ENCODE measurements at regions not wholly inside any gene's neighbourhood (a gene's known extent, or its start where the extent isn't known, plus 50 kb on each side); places are given as distances from the start of the nearest gene placed in this dataset.

DNA sequence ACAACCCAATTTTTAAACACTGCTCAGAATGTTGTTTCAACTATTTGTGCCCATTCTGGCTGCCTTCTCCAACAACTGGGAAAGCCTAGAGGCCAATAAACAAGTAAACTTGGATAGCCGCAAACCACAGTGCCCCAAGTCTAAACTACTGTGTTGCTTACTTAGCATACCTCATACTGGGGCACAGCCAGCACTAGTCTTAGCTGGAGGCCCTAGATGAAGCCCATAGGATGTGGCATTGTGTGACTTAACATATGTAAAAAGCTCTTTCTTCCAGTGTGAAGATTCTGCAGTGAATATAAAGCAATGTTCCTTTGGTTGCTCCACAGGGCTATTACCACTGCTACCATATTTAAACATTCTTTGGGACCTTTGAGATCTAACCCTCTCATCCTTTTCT lies 564.3 kb upstream of the NRSN1 start:
- no peaks in the 10 kb centered on the region for H3K4me1 Mint-ChIP-seq
- no peak overlapping the region for H3K27ac Mint-ChIP-seq

DNA sequence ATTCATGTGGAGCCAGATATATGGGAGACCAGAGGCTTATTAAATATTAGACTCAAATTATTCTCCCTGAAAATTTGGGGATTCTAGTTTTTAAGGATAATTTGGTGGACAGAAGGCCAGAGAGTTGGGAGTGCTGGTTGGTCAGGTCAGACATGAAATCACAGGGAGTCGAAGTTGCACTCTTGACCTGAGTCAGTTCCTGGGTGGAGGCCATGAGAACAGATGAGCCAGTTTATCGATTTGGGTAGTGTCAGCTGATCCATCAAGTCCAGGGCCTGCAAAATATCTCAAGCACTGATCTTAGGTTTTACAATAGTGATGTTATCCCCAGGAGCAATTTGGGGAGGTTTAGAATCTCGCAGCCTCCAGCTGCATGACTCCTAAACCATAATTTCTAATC lies 563.5 kb upstream of the NRSN1 start:
- Mint-ChIP-seq H3K27me3 (ENCODE audit: low read depth in 3 of 3) (no peaks in the 10 kb centered on the region), H3K36me3 (no peaks in the 10 kb centered on the region), H3K4me1 (no peaks in the 10 kb centered on the region), H3K9me3 (peaks cover 5 to 22% (median 10%) of the 10 kb centered on the region in 6 donors), H3K27ac (no peak overlapping the region), H3K4me3 (no peak overlapping the region)
- no peak for DNase-seq

More for the DNA sequence above, 564.3 kb upstream of the NRSN1 start:
- Mint-ChIP-seq H3K9me3 (peaks cover 5 to 22% (median 9%) of the 10 kb centered on the region in 6 donors), H3K4me3 (no peak overlapping the region), H3K27me3 (ENCODE audit: low read depth in 3 of 3) (no peaks in the 10 kb centered on the region), H3K36me3 (no peaks in the 10 kb centered on the region)
- no peak for DNase-seq

DNA sequence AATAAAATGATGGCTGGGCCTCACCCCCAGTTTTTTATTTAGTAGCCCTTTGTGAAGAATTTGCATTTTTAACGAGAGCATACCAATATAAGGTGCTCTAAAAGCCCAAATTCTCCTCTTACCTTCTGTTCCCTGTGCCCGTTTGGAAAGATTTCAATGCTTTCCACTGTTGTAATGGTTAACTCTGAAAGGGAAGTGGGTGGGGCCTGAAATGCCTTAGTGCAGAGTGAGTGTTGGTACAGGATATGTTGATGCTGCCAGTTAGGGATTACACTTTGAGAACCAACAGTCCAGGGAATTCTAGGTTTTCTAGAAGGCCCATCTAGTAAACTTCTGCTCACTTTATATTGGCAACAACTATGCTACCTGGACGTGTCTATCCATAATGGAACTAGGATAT lies 562.7 kb upstream of the NRSN1 start:
- no peak overlapping the region for H3K27ac Mint-ChIP-seq
- no peak for DNase-seq
- H3K36me3 Mint-ChIP-seq: no peaks in the 10 kb centered on the region
- H3K4me1 Mint-ChIP-seq: no peaks in the 10 kb centered on the region
- no peak overlapping the region for H3K4me3 Mint-ChIP-seq
- no peaks in the 10 kb centered on the region for H3K27me3 Mint-ChIP-seq (ENCODE audit: low read depth in 3 of 3)
- H3K9me3 Mint-ChIP-seq: peaks cover 3 to 22% (median 11%) of the 10 kb centered on the region in 6 donors

DNA sequence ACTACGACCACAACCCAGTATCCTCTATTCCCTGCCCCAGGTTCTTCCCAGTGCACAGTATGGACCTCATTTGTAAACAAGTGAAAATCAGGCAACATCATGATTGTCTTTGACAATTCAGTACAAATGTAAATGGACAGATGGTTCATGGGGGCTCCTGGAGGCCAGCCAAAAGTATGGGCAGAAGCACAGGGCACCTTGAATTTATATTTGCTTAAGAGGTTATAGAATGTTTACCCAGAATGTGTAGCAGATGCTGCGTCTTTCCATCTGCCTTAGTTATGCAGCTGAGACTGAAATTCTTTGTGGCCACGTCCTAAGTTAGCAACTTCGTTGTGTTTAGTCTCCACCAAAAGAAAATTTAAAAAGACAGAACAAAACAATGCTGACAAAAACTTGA lies 559.6 kb upstream of the NRSN1 start:
- no peak overlapping the region for H3K4me3 Mint-ChIP-seq
- no peak for DNase-seq
- no peaks in the 10 kb centered on the region for H3K27me3 Mint-ChIP-seq (ENCODE audit: low read depth in 3 of 3)
- H3K9me3 Mint-ChIP-seq: peaks cover 3 to 34% (median 10%) of the 10 kb centered on the region in 6 donors
- no peaks in the 10 kb centered on the region for H3K4me1 Mint-ChIP-seq
- no peaks in the 10 kb centered on the region for H3K36me3 Mint-ChIP-seq
- H3K27ac Mint-ChIP-seq: no peak overlapping the region

DNA sequence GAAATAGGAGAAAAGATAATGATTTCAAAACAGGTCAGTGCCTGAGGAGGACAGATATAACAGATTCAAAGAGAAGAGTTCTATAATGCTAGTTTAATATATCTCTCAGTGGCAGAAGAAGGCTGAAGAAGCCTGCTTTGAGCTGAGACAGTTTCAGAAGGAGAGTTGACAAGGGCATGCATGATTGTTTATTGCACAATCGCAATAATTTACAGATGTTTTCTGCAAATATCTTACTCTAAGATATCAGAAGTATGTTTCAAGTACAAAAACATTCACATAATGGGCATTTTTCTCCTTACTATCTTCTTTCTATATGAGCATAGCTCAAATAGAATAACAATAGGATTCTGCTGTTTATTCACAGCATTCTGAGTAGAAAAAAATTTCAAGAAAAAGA lies 557.7 kb upstream of the NRSN1 start:
- no peak overlapping the region for H3K4me3 Mint-ChIP-seq
- no peaks in the 10 kb centered on the region for H3K27me3 Mint-ChIP-seq (ENCODE audit: low read depth in 3 of 3)
- no peak for DNase-seq
- H3K4me1 Mint-ChIP-seq: no peaks in the 10 kb centered on the region
- no peak overlapping the region for H3K27ac Mint-ChIP-seq
- H3K36me3 Mint-ChIP-seq: no peaks in the 10 kb centered on the region
- H3K9me3 Mint-ChIP-seq: peaks cover 0 to 26% (median 12%) of the 10 kb centered on the region in 6 donors

DNA sequence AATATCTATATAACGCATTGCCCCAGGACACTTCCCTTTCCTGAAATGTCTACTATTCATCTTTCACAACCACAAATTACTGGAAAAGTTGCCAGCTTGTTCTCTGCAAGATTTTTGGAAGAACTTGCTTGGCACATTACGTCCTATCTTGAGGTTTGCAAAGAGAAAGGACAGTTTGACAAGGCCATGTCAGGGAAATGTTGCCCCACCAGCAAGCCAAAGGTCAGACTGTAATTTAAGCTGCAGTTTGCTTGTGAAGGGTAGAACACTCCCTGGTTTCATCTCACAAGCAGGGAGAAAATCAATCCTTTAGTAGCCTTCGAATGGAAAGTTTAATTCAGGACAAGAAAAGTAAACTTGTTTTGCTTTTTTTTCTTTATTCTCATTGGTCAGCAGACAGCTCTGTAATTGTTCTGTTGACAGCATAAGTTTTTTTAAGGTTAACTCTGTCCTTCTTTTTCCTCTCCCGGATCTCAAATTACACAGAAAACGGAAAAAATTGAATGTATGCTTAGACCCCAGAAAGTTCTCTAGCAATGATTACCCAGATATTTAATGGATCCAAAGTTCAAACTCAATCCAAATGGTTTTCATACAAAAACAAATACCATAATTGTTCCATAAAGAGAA lies 541.8 kb upstream of the NRSN1 start:
- Mint-ChIP-seq H3K36me3 (no peaks in the 10 kb centered on the region), H3K27me3 (ENCODE audit: low read depth in 3 of 3) (no peaks in the 10 kb centered on the region), H3K4me1 (no peaks in the 10 kb centered on the region), H3K27ac (no peak overlapping the region), H3K4me3 (no peak overlapping the region), H3K9me3 (peaks cover 2 to 11% (median 5%) of the 10 kb centered on the region in 6 donors)
- no peak for DNase-seq

DNA sequence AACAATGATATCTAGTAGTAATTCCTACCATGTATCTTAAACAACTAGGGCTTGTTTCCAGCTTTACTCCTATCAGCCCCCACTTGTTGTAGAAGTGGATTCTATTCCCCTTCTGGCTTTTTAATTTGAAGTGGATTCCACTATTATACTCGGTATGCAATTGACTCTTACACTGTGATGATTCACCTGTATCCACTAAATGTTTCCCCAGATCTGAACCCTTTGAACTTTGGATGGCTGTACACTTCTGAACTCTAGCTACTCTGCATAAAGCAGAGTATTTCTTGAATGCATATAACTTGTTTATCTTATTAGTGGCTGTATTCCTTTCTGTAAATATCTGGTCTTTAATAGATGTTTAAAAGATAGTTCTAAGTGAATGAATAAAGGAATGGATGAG lies 538.4 kb upstream of the NRSN1 start:
- H3K27me3 Mint-ChIP-seq (ENCODE audit: low read depth in 3 of 3): peaks cover 0 to 1% (median 0%) of the 10 kb centered on the region in 3 donors
- no peaks in the 10 kb centered on the region for H3K36me3 Mint-ChIP-seq
- peaks cover 2 to 19% (median 9%) of the 10 kb centered on the region in 6 donors for H3K9me3 Mint-ChIP-seq
- DNase-seq: no peak
- no peak overlapping the region for H3K4me3 Mint-ChIP-seq
- no peak overlapping the region for H3K27ac Mint-ChIP-seq
- H3K4me1 Mint-ChIP-seq: no peaks in the 10 kb centered on the region

DNA sequence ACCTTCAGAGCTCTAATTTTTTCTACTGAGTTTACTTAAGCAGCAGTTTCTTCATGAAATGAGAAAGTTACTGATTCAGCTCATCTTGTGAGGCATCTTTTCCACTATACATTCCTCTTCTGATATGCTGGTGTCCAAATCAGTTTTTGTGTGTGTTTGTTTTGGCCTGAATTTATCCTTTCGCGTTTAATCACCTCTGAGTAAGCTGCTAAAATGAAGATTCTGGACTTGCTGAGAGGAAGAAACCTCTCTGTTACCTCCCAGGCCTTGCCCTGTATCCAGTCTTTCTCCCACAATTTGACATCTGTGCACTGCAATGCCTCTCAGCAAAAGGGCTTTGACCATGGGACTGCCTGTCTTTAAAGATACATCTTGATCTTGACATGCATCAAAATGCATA lies 536.2 kb upstream of the NRSN1 start:
- Mint-ChIP-seq H3K4me1 (no peaks in the 10 kb centered on the region), H3K4me3 (no peak overlapping the region), H3K9me3 (peaks cover 3 to 21% (median 9%) of the 10 kb centered on the region in 6 donors), H3K27ac (no peak overlapping the region), H3K36me3 (no peaks in the 10 kb centered on the region), H3K27me3 (ENCODE audit: low read depth in 3 of 3) (peaks cover 0 to 2% (median 1%) of the 10 kb centered on the region in 3 donors)
- DNase-seq: no peak

DNA sequence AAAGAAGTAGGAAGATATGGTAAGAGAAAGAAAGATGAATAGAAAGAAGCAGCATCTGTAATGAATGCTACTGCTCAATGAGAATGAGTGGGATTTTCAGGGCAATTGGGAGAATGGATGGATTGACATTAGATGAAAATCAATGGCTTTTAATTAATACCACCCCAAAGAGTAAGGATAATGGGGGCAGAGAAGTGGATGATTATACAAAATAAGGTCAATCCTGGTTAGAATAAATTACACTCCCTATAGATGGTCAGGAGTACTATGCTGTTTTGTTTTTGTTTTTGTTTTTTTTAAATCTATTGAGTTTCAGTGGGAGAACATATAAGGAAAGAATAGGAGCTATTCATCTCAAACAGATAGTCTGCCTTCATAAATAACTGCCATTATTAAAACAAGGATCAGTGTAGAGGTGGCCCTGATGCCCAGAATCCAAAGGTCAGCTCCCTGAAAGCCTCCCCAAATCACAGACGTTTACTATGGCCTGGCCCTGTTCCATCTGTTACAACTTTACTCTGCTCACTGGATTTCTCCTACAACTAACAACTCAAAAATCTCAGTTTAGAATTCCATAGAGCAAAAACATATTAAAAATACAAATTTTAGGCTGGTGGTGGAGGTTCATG lies 535.4 kb upstream of the NRSN1 start:
- Mint-ChIP-seq H3K9me3 (peaks cover 4 to 22% (median 7%) of the 10 kb centered on the region in 6 donors), H3K27ac (no peak overlapping the region), H3K36me3 (no peaks in the 10 kb centered on the region), H3K4me1 (no peaks in the 10 kb centered on the region), H3K4me3 (no peak overlapping the region), H3K27me3 (ENCODE audit: low read depth in 3 of 3) (peaks cover 0 to 2% (median 1%) of the 10 kb centered on the region in 3 donors)
- DNase-seq: no peak

DNA sequence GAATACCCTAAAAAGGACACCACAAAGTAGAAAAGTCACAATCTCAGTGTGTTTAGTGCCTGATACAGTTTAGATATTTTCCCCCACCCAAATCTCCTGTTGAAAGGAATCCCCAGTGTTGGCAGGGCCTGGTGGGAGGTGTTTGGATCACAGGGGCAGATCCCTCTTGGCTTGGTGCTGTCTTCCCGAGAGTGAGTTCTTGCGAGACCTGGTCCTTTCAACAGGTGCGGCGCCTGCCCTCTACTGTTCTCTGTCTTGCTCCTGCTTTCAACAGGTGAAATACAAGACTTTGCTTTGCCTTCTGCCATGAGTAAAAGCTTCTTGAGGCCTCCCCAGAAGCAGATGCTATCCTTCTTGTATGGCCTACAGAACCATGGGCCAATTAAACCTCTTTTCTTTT lies 534.3 kb upstream of the NRSN1 start:
- Mint-ChIP-seq H3K4me3 (no peak overlapping the region), H3K4me1 (no peaks in the 10 kb centered on the region), H3K36me3 (no peaks in the 10 kb centered on the region), H3K9me3 (peaks cover 4 to 30% (median 11%) of the 10 kb centered on the region in 6 donors), H3K27me3 (ENCODE audit: low read depth in 3 of 3) (peaks cover 0 to 2% (median 1%) of the 10 kb centered on the region in 3 donors), H3K27ac (no peak overlapping the region)
- no peak for DNase-seq

DNA sequence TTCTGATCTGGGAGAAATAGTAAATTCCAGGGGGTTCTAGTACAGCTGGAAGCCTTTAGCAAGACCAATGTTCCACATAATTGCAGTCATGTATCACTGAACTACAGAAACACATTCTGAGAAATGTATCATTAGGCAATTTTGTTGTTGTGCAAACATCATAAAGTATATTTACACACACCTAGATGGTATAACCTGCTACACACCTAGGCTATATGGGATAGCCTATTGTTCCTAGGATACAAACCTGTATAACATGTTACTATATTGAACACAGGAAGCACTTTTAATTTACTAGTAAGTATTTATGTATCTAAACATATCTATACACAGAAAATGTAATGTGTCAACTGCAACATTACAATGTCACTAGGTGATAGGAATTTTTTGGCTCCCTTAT lies 525.9 kb upstream of the NRSN1 start:
- no peak overlapping the region for H3K27ac Mint-ChIP-seq

DNA sequence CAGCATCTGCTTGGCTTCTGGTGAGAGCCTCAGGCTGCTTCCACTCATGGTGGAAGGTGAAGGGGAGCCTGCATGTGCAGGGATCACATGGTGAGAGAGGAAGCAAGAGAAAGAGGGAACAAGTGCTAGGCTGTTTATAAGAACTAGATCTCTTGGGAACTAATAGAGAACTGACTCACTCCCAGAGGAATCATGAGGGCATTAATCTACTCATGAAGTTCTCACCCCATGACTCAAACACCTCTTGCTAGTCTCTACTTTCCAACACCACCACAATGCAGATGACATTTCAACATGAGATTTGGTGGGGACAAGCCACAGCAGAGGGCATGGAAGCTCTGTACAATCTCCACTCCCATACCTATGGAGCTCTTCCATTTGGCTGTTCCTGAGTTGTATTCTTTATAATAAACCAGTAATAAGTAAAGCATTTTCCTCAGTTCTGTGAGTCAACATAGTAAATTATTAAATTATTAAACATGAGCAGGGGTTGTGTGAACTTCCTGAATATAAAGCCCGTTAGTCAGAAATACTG lies 524.1 kb upstream of the NRSN1 start:
- Mint-ChIP-seq H3K4me1 (no peaks in the 10 kb centered on the region), H3K4me3 (no peak overlapping the region), H3K36me3 (no peaks in the 10 kb centered on the region), H3K27ac (no peak overlapping the region), H3K27me3 (ENCODE audit: low read depth in 3 of 3) (peaks cover 0 to 1% (median 0%) of the 10 kb centered on the region in 3 donors), H3K9me3 (peaks cover 5 to 41% (median 24%) of the 10 kb centered on the region in 6 donors)
- DNase-seq: no peak

More for the DNA sequence above, 525.9 kb upstream of the NRSN1 start:
- Mint-ChIP-seq H3K4me1 (no peaks in the 10 kb centered on the region), H3K4me3 (no peak overlapping the region), H3K9me3 (peaks cover 7 to 54% (median 22%) of the 10 kb centered on the region in 6 donors), H3K27me3 (ENCODE audit: low read depth in 3 of 3) (peaks cover 0 to 1% (median 0%) of the 10 kb centered on the region in 3 donors), H3K36me3 (no peaks in the 10 kb centered on the region)
- DNase-seq: no peak

DNA sequence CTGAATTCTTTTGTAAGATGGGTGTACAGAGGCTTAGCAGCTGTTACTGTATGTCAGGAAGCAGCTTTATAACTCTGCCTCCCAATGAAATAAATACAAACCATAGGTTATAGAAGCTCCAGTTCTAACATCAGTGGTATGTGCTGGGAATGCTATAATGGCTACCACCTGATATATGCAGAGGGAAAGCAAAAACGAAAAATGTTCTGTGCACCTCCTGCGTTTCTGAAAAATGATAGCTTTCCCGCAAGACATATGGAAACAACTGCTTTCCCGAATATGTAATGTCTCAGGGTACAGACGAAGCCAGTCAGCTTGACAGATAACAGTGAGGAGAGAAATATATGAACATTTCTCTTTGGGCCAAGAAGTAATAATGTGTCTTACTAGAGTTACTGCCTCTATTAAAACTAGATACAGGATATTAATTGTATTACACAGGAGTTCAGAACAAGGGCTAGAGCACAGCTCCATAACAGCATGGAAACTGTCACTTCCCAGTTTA lies 517.0 kb upstream of the NRSN1 start:
- no peak for DNase-seq
- no peak overlapping the region for H3K4me3 Mint-ChIP-seq
- no peaks in the 10 kb centered on the region for H3K36me3 Mint-ChIP-seq
- no peak overlapping the region for H3K27ac Mint-ChIP-seq
- no peaks in the 10 kb centered on the region for H3K4me1 Mint-ChIP-seq
- no peaks in the 10 kb centered on the region for H3K27me3 Mint-ChIP-seq (ENCODE audit: low read depth in 3 of 3)
- H3K9me3 Mint-ChIP-seq: peaks cover 5 to 14% (median 9%) of the 10 kb centered on the region in 6 donors

DNA sequence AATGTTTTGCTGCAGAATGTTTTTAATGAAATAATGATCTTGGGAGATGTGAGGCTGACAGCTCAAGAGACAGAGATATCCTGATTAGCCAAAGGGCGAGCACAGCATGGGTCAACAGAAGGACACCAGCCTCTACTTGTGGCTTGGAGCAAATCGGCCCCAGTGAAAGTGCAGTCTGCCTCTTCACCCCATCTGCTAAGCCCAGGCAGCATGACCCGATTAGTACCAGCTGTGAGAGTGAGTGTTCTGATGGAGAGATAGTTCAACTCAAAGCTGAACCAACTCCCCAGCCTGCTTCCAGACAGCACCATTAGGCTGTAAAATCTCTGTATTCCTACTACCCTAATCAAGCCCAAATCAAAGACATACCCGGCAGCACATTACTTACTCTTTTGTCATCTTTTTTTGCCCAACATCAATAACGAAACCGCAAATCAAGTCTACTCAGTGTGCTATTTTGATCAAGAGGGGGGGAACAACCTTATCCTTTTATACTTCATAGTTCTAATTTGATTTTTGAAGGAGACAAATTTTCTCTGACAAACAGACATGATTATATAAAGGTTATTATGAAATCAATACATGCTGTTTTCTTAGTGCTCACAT lies 514.1 kb upstream of the NRSN1 start:
- Mint-ChIP-seq H3K4me3 (no peak overlapping the region), H3K36me3 (no peaks in the 10 kb centered on the region), H3K27ac (no peak overlapping the region), H3K4me1 (no peaks in the 10 kb centered on the region), H3K9me3 (peaks cover 3 to 16% (median 12%) of the 10 kb centered on the region in 6 donors), H3K27me3 (ENCODE audit: low read depth in 3 of 3) (no peaks in the 10 kb centered on the region)
- no peak for DNase-seq

Measured in immature natural killer cell (primary cell).